MCF 10A (cell line): ENCODE measurements at regions not wholly inside any gene's neighbourhood (a gene's known extent, or its start where the extent isn't known, plus 50 kb on each side); places are given as distances from the start of the nearest gene placed in this dataset.
"Not testable (repeated sequence)": the region's sequence is repeated elsewhere in the genome, so short reads cannot be mapped to it uniquely, and the experiment has no call there.

Experiments used
- BruUV-seq: library from RNA; stranded (reverse); fragments of 400-500 nt; replicated peaks from 2 replicates; lab custom pipeline; 2021; lab: Mats Ljungman, UMichigan
- CTCF ChIA-PET: fragments of 300-600 bp; sonication (Branson Sonifier 250); formaldehyde crosslinking; extraction: SDS; loops from one replicate; lab custom pipeline; 2021; ENCODE audit warnings: antibody characterized with exemption, inconsistent platforms; lab: Yijun Ruan, JAX
- POLR2A ChIA-PET: fragments of 300-600, 350-650 bp; sonication (Branson Sonifier 250); formaldehyde crosslinking; extraction: SDS; loops from one replicate; lab custom pipeline; 2020; ENCODE audit warnings: antibody characterized with exemption, inconsistent platforms; lab: Yijun Ruan, JAX
- DNase-seq: peaks from one replicate; pipeline ENCODE4 v3.0.0-alpha.2; 2018; ENCODE audit not compliant: unreplicated experiment
- H3K27ac Mint-ChIP-seq: one replicate; pipeline ENCODE4 v1.8.0; 2022; ENCODE audit warnings: mild to moderate bottlenecking, low read depth, mixed read lengths; ENCODE audit not compliant: unreplicated experiment
- H3K27me3 Mint-ChIP-seq: one replicate; pipeline ENCODE4 v1.8.0; 2022; ENCODE audit warnings: mixed read lengths; ENCODE audit not compliant: insufficient read depth, unreplicated experiment
- H3K36me3 Mint-ChIP-seq: one replicate; pipeline ENCODE4 v1.8.0; 2022; ENCODE audit warnings: mild to moderate bottlenecking, moderate library complexity, mixed read lengths; ENCODE audit not compliant: insufficient read depth, unreplicated experiment
- H3K4me1 Mint-ChIP-seq: one replicate; pipeline ENCODE4 v1.8.0; 2022; ENCODE audit warnings: mixed read lengths; ENCODE audit not compliant: insufficient read depth, unreplicated experiment
- H3K4me3 Mint-ChIP-seq: one replicate; pipeline ENCODE4 v1.8.0; 2022; ENCODE audit warnings: mild to moderate bottlenecking, moderate library complexity, mixed read lengths; ENCODE audit not compliant: unreplicated experiment
- H3K9me3 Mint-ChIP-seq: one replicate; pipeline ENCODE4 v1.8.0; 2022; ENCODE audit warnings: mixed read lengths; ENCODE audit not compliant: unreplicated experiment
- intact Hi-C: fragments of 100-400 bp; cut with micrococcal nuclease; formaldehyde crosslinking; loops from 2 replicates; pipeline ENCODE4 v1.14.1; 2022
- TF ChIP-seq, protein P1 (sequence below): fragments of 200-600 bp; IDR thresholded peaks from one replicate; pipeline ENCODE4 v1.8.0; 2022; ENCODE audit warnings: antibody characterized with exemption, mild to moderate bottlenecking; ENCODE audit not compliant: unreplicated experiment

DNA sequence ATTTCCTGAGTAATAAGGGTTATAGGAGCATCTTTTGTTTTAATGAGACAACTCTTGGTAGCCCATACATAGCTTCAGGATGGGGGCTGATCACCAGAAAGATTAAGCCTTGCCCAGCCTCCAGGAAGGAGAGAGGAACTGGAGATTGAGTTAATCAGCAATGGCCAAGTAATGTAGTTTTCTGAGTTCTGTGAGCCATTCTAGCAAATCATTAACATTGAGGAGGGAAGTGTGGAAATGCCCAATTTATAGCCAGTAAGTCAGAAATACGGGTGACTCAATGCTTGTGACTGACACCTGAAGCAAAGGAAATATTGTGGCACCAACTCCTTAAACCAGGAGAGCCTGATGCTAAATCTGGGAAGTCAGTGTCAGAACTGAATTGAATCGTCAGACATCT, 205.1 kb upstream of the SRD5A2 start:
- Mint-ChIP-seq H3K27me3 (peaks cover 24% of the 10 kb centered on the region), H3K36me3 (no peaks in the 10 kb centered on the region), H3K4me3 (no peak overlapping the region), H3K4me1 (no peaks in the 10 kb centered on the region), H3K9me3 (peaks cover 11% of the 10 kb centered on the region), H3K27ac (no peak overlapping the region)
- TF ChIP-seq, protein P1, sequence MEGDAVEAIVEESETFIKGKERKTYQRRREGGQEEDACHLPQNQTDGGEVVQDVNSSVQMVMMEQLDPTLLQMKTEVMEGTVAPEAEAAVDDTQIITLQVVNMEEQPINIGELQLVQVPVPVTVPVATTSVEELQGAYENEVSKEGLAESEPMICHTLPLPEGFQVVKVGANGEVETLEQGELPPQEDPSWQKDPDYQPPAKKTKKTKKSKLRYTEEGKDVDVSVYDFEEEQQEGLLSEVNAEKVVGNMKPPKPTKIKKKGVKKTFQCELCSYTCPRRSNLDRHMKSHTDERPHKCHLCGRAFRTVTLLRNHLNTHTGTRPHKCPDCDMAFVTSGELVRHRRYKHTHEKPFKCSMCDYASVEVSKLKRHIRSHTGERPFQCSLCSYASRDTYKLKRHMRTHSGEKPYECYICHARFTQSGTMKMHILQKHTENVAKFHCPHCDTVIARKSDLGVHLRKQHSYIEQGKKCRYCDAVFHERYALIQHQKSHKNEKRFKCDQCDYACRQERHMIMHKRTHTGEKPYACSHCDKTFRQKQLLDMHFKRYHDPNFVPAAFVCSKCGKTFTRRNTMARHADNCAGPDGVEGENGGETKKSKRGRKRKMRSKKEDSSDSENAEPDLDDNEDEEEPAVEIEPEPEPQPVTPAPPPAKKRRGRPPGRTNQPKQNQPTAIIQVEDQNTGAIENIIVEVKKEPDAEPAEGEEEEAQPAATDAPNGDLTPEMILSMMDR, result no peak
- CTCF ChIA-PET, result no interaction called here
- DNase-seq, result no peak
- intact Hi-C loops, result no loop called here
- BruUV-seq, result no TSS peak
- POLR2A ChIA-PET, result no interaction called here

DNA sequence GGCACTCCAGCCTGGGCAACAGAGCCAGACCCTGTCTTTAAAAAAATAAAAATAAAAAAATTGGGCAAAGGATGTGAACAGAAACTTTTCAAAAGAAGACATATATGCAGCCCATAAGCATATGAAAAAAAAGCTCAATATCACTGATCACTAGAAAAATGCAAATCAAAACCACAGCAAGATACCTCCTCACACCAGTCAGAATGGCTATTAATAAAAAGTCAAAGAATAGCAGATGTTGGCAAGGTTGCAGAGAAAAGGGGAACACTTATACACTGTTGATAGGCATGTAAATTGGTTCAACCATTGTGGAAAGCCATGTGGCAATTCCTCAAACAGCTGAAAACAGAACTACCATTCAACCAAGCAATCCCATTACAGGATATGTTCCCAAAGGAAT, 204.1 kb upstream of the SRD5A2 start:
- intact Hi-C loops, result no loop called here
- H3K36me3 Mint-ChIP-seq, result no peaks in the 10 kb centered on the region
- peaks cover 13% of the 10 kb centered on the region for H3K9me3 Mint-ChIP-seq
- H3K4me3 Mint-ChIP-seq, result no peak overlapping the region
- TF ChIP-seq, protein P1, result no peak
- BruUV-seq, result no TSS peak
- peaks cover 34% of the 10 kb centered on the region for H3K27me3 Mint-ChIP-seq
- H3K27ac Mint-ChIP-seq, result no peak overlapping the region
- H3K4me1 Mint-ChIP-seq, result no peaks in the 10 kb centered on the region
- CTCF ChIA-PET, result interaction anchor here (0.6 kb wide), 1 partner anchor 83 kb away, joined by 3 read pairs; no protein-coding TSS in a partner anchor
- DNase-seq, result no peak
- POLR2A ChIA-PET, result no interaction called here

DNA sequence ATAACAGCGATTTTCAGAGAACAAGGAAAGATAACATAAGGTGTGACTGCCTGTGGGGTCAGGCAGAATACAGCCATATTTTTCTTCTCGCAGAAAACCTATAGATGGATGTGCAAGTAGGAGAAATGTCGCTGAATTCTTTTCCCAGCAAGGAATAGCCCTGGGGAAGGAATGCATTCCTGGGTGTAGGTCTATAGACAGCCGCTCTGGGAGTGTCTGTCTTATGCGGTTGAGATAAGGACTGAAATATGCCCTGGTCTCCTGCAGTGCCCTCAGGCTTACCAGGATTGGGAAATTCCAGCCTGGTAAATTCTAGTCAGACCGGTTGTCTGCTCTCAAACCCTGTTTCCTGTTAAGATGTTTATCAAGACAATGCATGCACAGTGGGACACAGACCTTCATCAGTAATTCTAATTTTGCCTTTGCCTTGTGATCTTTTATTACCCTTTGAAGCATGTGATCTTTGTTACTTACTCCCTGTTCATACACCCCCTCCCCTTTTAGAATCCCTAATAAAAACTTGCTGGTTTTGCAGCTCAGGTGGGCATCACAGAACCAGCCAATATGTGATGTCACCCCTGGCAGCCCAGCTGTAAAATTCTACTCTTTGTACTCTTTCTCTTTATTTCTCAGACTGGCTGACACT, 202.8 kb upstream of the SRD5A2 start:
- H3K36me3 Mint-ChIP-seq, H3K27ac Mint-ChIP-seq, intact Hi-C loops, BruUV-seq, H3K4me3 Mint-ChIP-seq, H3K4me1 Mint-ChIP-seq, POLR2A ChIA-PET, DNase-seq: not testable (repeated sequence)
- CTCF ChIA-PET, result interaction anchor here (0.8 kb wide), 1 partner anchor 616 kb away, joined by 3 read pairs; no protein-coding TSS in a partner anchor
- Mint-ChIP-seq H3K9me3 (peaks cover 13% of the 10 kb centered on the region), H3K27me3 (peaks cover 41% of the 10 kb centered on the region)

DNA sequence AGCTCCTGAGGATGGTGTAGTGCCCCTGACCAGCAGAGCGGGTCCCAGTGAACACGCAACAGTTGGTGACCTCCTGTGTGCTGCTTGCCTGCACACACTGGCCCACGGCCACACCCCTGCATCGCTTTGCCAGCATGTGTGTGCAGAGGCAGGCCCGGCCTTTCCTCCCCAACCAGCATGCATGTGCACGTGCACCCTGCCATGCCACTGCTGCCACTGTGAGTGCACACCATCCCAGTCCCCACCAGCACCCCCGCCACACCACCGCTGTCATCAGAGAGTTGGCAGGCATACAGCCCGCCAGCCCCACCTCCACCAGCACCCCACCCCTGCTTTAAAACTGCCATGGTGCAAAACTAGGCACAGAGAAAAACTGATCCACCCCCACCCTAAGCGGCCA, 197.4 kb upstream of the SRD5A2 start:
- ChIA-PET CTCF (no interaction called here), POLR2A (no interaction called here)
- Mint-ChIP-seq H3K4me1 (no peaks in the 10 kb centered on the region), H3K27me3 (peaks cover 29% of the 10 kb centered on the region), H3K36me3 (no peaks in the 10 kb centered on the region), H3K4me3 (no peak overlapping the region), H3K9me3 (peaks cover 13% of the 10 kb centered on the region), H3K27ac (no peak overlapping the region)
- intact Hi-C loops, result no loop called here
- no TSS peak for BruUV-seq
- no peak for DNase-seq
- TF ChIP-seq, protein P1, result no peak
